ENCODE measurements at regions not wholly inside any gene's neighbourhood (a gene's known extent, or its start where the extent isn't known, plus 50 kb on each side); places are given as distances from the start of the nearest gene placed in this dataset.

DNA sequence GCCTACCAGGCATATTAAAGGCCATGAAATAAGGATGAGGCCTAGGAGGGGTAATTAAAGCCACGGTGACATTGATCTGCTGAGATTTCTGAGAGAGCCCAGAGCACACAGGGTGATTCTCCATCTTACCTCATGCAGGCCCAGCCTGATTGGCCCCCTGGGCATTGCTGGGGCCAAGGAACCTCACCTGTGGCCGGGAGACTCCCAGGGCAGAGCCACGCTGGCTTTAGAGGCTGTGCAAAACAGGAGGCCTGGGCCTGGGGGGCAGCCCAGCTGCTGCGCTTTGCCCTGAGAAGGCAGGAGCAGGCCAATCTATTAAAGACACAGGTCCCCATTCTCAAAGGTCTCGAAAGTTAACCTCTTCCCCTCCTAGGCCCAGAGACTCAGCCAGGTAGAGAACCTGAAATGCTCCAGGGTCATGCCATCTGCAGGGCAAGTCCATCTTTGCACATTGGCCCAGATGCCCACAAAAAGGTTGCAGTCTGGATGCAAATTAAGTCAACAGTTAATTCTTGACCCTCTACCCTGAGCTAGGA, 1099.7 kb downstream of the BCL11B start:
- no peak for DNase-seq (ENCODE audit: low read depth)

DNA sequence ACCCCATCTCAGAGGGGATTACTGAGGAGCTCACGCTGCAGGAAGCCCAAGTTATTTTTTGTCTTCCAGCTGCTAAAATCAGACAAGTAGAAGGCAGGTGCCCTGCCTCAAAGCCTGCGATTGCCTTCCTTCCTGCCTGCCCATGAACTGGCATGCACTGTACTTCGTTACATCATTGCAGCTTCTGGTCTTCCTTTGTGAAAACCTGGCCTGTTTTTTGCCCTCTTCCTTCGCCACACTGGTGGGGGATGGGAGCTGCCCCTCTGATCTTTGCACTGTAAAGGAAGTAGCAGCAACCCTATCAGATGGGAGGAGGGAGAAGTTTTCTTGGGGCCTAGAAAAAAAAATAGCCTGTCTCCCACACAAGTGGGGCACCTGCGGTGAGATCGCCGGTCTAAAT, 1098.7 kb downstream of the BCL11B start:
- no peak for DNase-seq (ENCODE audit: low read depth)

DNA sequence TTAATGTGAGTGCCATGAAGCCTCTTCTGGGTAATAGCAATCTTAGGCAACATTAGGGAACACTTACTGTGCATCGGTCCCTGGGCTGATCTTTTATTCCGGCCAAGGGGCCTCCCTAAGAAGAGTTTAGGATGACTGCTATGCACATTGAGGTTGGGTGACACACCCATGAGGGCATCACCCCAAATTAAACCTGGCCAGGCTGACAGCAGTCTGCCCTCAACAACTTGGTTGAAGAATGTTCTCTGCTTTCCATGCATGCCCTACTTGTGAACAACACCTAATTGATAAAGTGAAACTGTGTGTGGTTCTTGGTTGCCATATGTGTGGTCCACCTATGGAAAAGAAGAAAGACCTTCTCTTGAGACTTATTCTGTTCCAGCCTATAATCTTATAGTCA, 1098.0 kb downstream of the BCL11B start:
- no peak for DNase-seq (ENCODE audit: low read depth)

DNA sequence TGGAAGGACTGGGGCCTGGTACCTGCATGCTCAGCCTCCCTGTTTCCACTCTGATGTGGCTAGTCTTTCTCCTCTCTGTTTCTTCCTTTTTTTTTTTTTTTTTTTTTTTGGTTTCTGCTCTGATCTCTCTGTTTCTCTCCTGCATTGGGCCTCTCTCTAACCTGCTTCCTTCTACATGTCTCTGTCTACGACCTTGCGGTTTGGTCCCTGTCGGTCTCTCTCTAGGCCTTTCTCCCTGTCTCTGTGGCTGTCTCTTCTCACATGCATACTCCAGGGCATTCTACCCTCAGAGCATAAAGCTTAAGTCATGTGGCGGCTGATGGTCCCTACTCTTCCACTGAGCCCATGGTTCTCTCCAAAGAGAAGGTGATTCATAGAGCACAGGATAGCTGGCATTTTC, 1096.6 kb downstream of the BCL11B start:
- DNase-seq (ENCODE audit: low read depth), result no peak

DNA sequence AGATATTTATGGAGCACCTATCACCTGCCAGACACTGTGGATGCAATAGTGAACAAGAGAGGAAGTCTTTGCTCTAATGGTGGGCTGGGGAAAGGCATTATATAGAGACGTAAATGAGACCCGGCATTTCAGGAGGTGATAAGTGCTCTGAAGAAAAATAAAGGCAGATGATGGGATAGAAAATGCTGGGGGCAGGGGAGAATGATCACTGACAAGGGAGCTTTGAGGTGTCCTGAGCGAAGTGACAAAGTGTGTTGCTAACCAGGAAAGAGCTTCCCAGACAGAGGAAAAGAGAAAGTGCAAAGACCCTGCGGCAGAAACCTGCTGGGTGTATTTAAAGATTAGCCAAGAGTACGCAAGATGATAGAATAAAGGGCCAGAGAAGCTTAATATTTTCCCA, 1096.1 kb downstream of the BCL11B start:
- DNase-seq (ENCODE audit: low read depth), result no peak

DNA sequence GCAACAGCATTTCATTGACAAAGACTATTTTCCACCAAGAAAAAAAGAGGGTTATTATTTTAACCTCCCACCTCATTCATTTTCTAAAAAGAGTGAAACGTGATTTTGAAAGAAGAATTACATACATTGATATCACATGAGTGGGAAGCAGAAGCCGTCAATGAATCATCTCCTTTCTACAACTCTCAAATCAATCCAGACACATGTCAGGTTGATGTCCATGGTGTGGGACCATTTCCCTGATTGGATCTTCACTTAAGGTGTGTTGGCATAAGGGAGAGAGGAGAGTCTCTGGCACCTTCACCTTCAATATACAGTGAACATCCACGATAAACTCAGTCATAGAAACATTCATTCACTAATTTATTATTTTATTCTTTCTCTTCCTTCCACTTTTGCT, 1095.1 kb downstream of the BCL11B start:
- no peak for DNase-seq (ENCODE audit: low read depth)

DNA sequence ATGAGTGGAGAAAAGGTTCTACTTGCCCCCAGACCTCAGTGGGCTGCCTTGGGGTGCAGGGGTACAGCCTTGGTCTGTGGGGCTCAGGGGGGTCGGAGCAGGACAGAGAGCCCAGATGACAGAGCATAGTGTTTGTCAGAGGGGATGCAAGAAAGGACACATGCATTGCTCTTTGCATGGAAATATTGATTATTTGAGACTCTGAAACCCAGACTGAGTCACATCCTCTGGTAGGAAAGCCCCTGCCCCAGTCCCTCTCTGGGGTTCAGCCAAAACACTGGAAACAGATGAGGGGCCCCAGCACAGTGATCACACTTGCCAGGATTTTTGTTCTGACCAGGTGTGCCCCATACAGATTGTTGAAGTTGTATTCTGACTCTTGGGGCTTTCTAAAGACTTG, 1094.4 kb downstream of the BCL11B start:
- no peak for DNase-seq (ENCODE audit: low read depth)

DNA sequence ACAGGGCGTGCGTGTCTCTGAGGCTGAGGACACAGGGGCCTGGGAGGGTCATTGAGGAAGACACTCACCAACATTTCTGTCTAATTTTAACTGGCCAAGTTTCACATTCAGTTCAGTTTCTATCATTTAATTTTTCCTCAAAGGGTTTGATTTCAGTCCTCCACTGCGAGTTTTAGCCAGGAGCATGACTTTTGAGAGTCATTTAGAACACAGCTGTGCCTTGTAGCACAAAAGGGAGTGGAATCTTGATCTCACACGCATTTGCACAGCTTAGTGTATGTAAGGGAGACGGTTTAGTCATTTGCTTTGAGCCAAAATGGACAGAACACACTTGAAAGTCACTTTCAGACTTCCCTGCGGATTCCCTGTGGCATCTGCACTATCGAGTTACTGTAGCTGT, 1090.8 kb downstream of the BCL11B start:
- no peak for DNase-seq (ENCODE audit: low read depth)

DNA sequence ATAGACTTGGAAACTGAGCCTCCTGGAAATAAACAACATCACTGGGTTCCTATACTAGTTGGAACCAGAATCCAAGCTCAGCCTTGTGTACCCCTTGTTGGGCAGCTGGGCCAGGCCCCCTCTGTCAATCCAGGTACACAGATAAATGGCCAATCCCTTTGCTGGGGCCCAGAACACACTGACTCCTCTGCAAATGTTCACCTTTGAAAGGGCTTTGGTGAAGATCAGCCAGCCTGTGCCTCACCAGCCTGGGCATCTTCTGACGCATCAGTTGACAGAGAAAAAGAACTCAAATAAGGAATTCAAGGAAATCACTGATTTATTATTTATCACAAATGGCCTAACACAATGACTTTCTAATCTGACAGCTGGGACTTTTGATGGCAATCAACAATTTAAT, 1090.2 kb downstream of the BCL11B start:
- no peak for DNase-seq (ENCODE audit: low read depth)

DNA sequence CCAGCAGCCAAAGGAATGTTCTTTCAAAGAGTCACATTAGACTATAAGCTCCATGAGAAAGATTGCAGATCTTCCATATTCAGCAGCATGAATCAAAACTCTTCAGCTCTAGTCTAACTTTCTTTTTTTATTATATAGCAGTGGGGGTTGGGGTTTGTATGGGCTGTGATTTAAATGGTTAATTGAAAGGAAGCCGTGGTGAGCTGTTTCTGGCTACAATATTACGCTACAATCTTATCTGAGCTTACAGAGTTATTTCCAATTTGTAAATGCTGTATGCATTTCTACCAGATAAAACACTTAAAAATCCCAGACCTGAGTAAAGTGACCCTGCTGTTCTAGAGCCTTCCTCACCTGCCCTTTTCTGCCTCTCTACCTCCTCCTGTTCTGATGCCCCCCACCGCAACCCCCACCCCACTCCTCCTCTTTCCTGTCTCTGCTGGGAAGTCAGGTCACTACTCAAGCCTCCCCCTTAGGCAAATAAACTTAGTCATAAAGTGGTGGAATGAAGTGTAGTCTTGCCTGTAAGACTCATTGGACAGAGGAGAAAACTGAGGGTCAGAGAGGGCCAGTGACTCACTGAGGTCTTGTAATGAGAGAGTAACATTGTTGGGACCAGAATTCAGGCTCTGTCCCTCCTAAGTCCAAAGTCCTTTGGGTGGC, 1089.5 kb downstream of the BCL11B start:
- DNase-seq (ENCODE audit: low read depth), result no peak

DNA sequence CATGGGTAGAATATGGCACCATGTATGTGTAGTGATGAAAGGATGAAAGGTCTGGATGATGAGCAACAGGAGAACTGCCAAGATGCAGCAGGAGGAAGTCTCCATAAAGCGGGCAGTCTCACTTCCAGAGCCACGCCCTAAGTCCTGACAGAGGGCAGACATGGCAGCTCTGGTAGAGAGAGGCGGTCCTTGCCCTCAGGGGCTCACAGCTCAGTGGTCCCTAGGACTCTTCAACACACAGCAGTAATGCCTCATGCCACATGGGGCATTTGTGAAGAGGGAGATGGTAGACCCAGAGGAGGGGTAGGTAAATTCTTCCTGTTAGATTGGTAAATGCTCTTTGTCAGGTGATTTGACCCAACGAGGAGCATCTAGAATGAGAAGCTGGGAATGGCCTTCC, 1088.4 kb downstream of the BCL11B start:
- DNase-seq (ENCODE audit: low read depth), result no peak

DNA sequence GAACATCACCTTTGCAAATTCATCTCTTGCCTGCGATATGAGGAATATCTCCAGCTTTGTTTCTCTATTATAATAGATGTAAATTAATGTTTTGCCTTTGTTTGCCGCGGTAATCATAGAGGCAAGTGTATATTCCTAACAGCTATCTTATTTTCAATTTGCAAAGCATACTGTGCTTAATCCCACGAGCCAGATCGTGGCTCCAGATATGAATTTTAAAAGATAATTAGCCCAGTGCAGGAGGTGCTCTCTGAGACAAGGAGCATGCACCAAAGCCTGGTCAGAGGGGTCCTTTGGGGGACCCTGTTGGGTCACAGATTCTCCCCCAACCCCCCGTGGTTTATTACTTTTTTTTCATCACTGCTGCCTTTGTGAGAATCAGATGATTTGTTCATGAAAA, 1087.5 kb downstream of the BCL11B start:
- no peak for DNase-seq (ENCODE audit: low read depth)

DNA sequence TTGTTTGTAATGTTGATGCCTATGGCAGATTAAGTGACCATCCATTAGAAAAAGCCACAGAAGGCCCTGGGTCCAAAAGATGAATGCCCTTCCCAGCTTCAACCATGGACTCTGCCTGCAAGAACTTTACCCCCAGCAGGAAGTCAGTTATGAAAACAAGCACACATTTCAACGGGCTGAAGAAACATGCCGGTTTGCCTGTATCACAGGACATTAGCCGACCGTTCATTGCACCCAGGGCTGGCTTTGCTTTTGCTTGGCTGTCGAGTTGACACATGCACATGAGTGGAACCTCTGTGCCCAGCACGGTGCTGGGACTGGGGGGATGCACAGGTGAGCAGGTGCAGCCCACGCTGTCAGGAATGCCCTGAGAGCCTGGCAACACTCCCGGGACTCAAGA, 1087.0 kb downstream of the BCL11B start:
- DNase-seq (ENCODE audit: low read depth), result no peak

DNA sequence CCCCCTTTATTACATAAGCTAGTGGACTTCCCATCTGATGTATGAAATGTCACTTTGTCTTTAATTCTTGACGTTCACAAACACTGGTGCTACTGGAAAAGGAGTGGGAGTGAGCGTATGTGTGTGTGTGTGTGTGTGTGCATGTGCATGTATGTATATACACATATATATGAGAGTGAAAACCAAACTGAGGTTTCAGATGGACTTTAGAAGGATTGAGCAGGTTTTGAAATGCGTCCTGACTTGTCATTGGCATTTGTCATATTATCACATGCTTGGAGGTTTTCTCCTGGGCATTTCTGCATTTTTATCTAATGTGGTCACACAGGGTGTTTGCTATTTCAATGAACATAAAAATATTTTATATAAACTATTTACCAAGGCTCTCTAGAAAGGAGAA, 1085.9 kb downstream of the BCL11B start:
- DNase-seq (ENCODE audit: low read depth), result no peak

DNA sequence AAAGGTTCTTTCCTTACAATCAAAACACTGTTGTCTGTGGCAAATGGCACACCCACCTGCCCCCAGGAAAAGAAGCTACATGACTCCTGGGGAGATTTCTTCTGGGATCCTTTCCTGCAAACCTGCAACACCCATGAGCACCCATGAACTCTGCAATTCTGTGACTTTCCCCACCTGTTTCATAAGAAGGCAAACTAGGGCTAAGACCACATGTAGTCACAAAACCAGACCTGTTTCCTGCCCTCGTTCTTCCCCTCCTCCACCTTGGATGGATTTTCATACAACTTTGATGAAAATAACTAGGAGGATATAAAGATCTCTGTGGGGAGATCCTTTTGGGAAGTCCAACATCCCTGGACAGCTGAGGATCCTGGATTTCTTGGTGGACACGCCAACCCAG, 1084.7 kb downstream of the BCL11B start:
- no peak for DNase-seq (ENCODE audit: low read depth)

DNA sequence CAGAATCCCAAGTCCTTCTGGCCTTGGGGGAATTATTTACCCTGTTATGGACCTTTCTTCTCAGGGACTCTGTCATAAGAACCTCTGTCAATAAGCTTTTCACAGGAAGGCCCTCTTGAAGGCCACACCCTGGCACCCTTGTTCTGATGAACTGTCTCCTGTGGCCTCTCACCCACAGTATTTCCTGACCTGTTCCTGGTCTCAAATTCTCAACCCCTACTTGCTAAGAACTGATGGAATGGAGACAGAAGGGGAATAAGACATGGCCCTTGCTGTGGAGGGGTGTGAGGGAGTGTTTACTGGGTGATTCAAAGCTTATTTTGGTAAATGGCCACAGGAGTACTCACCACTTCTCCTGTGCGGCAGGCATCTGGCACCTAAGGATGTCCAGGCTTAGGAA, 1082.9 kb downstream of the BCL11B start:
- DNase-seq (ENCODE audit: low read depth), result no peak

DNA sequence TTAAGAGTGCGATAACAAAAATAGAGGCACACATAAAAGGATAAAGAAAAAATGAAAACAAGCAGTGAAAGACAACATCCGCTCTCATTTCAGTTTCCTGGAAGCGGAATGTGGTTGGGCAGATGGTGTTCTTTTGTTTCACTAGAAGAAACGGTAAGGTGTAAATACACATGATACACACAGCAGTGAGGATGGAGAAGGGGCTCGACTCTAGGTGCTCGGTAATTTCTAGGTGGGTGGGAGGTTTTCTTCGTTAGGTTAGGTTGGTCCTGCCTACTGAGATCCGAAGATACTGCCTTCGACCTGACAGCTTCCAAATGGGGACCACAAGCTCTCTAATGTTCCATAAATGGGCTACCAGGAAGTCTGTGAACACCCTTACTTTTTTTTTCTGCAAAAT, 1082.5 kb downstream of the BCL11B start:
- DNase-seq (ENCODE audit: low read depth), result no peak

DNA sequence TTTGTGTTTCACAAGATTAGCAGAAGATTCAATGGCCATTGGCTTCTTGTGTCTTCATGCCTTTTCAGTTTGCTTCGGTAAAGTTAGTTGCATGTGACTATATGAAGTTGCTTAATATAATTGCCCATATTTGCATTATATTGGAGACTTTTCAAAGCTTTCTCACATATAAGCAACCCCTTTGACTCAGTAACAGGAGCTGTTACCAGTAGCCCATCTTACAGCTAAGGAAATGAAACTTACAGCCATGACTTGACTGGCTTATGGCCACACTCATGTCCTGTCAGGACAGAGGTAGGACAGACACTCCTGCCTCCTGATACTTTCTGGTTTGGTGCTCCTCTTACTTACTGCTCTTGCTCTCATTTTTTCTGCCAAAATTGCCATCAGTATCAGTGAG, 1082.1 kb downstream of the BCL11B start:
- DNase-seq (ENCODE audit: low read depth), result no peak

DNA sequence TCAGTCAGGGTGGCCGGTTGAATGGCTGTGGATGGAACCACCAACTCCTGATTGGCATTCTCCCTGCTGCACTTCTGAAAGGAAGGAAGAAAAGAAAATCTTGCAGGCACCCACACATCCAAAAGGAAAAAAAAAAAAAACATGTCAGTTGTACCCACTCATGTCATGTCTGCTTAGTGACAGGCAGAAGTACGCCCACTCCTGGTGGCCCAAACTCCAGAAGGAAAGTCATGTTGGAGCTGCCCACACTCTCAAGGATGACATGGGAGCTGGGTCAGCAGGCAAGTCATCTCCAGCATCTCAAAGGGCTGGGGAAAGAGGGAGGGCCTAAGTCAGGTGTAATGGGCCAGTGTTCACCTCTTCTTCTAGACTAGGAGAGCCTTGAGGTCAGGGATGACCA, 1079.1 kb downstream of the BCL11B start:
- DNase-seq (ENCODE audit: low read depth), result no peak

DNA sequence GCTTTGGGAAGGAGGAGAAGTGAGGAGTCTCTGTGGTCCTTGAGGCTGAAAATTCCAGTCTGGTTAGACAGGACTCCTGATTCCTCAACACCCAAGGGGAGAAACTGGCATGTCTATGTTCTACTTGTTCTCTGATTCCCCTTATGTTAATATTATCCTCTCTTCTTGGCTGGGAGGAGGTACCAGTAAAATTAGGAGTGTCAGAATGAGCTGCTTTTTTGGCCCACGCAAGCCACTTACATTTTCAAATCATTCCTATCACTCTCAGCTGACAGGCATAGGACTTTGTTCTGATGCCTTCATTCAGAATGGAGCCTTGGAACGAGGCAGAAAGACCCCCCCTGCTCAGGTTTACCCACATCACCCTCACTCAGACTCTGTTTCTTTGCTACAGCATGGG, 1077.2 kb downstream of the BCL11B start:
- DNase-seq (ENCODE audit: low read depth), result no peak

DNA sequence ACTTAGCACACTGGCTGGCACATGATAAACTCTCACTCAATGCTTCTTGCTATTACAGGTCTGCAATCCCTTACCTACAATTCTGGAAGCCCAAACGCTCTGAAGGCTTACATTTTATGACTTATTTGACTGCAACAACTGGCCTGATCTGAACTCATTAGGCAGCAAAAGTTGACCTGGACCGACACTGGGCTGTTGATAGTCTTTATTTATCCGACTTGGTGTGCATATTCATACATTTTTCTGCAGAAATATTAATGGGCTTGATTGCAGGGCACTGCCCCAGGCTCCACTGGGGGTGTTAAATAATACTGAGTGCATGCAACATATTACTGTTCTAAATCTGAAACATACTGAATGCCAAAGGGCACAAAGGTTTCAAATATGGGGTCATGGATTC, 1076.7 kb downstream of the BCL11B start:
- DNase-seq (ENCODE audit: low read depth), result no peak

DNA sequence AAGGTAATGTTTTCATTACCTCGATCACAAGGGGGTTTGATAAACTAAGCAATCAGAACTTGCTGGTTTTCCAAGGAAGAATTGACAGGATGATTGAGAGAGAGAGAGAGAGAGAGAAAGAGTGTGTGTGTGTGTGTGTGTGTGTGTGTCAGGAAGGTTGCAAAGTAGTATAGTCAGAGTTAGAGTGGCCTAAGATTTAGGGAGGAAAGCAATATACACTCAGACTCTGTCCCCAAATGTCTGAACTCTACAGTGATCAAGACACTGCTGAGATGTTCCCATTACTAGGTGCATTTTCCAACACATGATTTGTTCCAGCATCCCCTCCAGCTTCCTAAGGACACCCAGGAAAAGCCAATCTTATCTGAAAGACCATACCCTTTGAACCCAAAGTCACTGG, 1074.1 kb downstream of the BCL11B start:
- no peak for DNase-seq (ENCODE audit: low read depth)

DNA sequence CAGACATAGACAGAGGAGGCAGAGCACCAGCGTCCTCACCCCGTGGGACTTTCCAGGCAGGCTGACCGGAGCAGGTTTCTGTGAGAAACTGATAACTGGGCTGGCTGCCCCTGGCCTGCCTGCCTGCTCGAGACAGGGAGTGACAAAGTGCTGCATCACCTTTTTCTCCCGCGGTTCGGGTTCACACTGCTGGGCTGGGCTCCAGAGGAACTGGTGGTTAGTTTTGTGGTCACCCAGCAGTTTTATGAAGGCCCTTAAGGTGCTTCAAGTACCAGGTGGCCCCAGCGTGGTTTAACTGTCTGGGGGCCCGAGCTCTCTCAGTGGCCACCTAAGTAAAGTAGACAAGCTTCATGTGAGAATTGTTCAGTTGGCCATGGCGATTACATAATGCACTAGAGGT, 1073.6 kb downstream of the BCL11B start:
- no peak for DNase-seq (ENCODE audit: low read depth)

DNA sequence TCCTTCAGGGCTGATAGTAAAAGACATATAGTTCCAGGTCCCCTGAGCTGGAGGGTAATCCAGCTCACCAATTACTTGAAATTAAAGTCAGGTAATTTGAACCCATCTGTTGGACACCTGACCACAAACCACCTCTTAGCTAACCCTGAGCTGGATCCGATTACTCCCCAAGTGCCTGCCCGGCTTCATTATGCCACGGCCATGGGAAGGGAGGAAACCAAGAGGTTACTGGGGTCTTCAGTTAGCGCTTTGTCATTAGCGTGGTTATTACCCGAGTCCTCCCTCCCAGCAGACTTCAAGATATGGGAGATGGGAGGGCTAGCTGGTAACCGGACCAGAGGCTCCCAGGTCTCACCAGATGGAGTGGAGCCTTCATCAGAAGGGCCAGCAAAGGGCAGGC, 1071.4 kb downstream of the BCL11B start:
- no peak for DNase-seq (ENCODE audit: low read depth)

Measured in myocyte (in vitro differentiated cells).